ENCODE measurements at regions not wholly inside any gene's neighbourhood (a gene's known extent, or its start where the extent isn't known, plus 50 kb on each side); places are given as distances from the start of the nearest gene placed in this dataset.
"Not testable (repeated sequence)": the region's sequence is repeated elsewhere in the genome, so short reads cannot be mapped to it uniquely, and the experiment has no call there.

DNA sequence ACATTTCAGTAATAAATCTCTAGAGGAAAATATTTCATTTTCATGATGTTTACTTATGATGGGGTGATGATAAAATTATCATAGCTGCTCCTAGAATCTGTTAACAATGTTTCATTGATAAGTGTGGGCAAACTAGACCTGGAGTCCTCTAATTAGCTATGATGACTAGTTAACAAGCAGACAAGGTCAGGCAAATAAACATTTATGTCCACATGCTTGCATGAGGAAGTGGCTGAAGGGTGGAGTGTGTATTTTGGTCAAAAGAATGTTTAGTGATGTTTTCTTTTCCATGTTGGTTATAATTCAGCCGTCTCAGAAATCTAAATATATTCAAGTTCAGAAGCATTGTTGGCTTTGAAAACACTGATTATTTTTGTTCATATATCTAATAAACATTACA is 99.9 kb upstream of the FN1 start:
- H3K9me3 Mint-ChIP-seq, result peaks cover 9% of the 10 kb centered on the region
- no peaks in the 10 kb centered on the region for H3K4me1 Mint-ChIP-seq
- TF ChIP-seq, protein P1, sequence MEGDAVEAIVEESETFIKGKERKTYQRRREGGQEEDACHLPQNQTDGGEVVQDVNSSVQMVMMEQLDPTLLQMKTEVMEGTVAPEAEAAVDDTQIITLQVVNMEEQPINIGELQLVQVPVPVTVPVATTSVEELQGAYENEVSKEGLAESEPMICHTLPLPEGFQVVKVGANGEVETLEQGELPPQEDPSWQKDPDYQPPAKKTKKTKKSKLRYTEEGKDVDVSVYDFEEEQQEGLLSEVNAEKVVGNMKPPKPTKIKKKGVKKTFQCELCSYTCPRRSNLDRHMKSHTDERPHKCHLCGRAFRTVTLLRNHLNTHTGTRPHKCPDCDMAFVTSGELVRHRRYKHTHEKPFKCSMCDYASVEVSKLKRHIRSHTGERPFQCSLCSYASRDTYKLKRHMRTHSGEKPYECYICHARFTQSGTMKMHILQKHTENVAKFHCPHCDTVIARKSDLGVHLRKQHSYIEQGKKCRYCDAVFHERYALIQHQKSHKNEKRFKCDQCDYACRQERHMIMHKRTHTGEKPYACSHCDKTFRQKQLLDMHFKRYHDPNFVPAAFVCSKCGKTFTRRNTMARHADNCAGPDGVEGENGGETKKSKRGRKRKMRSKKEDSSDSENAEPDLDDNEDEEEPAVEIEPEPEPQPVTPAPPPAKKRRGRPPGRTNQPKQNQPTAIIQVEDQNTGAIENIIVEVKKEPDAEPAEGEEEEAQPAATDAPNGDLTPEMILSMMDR (IDR thresholded peaks at IDR 0.05), result no peak
- H3K27ac Mint-ChIP-seq, result no peak overlapping the region
- no peak for DNase-seq
- peaks cover 2% of the 10 kb centered on the region for H3K27me3 Mint-ChIP-seq (ENCODE audit: low read depth, poor library complexity)
- H3K4me3 Mint-ChIP-seq, result no peak overlapping the region
- H3K36me3 Mint-ChIP-seq (ENCODE audit: low read depth), result peaks cover 6% of the 10 kb centered on the region

DNA sequence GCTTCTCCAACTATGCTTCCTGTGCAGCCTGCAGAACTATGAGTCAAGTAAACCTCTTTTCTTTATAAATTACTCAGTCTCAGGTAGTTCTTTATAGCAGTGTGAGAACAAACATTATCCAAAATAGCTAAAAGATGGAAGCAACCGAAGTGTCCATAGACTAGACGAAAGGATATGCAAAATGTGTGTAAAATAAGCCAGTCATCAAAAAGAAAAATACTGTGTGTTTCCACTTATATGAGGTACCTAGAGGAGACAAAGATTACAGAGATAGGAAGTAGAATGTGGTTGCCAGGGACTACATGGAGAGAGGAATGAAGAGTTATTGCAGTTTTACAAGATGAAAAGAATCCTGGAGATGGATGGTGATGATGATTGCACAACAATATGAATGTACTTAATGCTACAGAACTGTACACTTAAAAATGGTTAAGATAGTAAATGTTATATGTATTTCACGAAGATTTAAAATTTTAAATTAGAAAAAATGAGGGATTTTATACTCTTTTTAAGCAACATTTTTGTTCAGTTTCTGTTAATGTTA is 99.3 kb upstream of the FN1 start:
- Mint-ChIP-seq H3K4me1 (no peaks in the 10 kb centered on the region), H3K27me3 (ENCODE audit: low read depth, poor library complexity) (peaks cover 2% of the 10 kb centered on the region), H3K27ac (no peak overlapping the region), H3K36me3 (ENCODE audit: low read depth) (peaks cover 6% of the 10 kb centered on the region), H3K9me3 (peaks cover 9% of the 10 kb centered on the region), H3K4me3 (no peak overlapping the region)
- DNase-seq, result no peak
- TF ChIP-seq, protein P1 (IDR thresholded peaks at IDR 0.05), result no peak

DNA sequence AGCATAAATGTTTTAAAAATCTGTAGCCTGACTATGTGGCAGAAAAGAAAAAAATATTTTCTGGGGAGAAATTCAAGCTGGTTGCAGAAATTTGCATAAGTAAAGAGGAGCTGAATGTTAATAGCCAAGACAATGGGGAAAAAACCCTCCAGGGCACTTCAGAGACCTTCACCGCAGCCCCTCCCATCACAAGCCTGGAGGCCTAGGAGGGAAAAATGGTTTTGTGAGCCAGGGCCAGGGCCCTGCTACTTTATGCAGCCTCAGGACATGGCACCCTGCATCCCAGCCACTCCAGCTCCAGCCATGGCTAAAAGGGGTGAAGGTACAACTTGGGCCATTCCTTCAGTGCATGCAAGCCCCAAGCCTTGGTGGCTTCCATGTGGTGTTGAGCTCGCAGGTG is 97.8 kb upstream of the FN1 start:
- H3K4me1 Mint-ChIP-seq; DNase-seq; H3K9me3 Mint-ChIP-seq; H3K27me3 Mint-ChIP-seq (ENCODE audit: low read depth, poor library complexity); H3K36me3 Mint-ChIP-seq (ENCODE audit: low read depth); H3K4me3 Mint-ChIP-seq; H3K27ac Mint-ChIP-seq: not testable (repeated sequence)

DNA sequence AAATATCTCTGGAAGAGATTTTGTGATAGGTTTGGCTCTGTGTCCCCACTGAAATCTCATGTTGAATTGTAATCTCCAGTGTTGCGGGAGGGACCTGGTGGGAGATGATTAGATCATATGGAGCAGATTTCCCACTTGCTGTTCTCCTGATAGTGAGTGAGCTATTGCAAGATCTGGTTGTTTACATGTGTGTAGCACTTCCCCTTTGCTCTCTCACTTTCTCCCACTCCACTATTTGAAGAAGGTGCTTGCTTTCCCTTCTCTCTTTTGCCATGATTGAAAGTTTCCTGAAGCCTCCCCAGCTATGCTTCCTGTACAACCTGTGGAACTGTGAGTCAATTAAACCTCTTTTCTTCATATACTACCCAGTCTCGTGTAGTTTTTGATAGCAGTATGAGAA is 97.0 kb upstream of the FN1 start:
- H3K36me3 Mint-ChIP-seq (ENCODE audit: low read depth), result peaks cover 6% of the 10 kb centered on the region
- no peak for DNase-seq
- no peaks in the 10 kb centered on the region for H3K4me1 Mint-ChIP-seq
- H3K27ac Mint-ChIP-seq, result no peak overlapping the region
- peaks cover 9% of the 10 kb centered on the region for H3K9me3 Mint-ChIP-seq
- H3K27me3 Mint-ChIP-seq (ENCODE audit: low read depth, poor library complexity), result peaks cover 2% of the 10 kb centered on the region
- TF ChIP-seq, protein P1 (IDR thresholded peaks at IDR 0.05), result no peak
- no peak overlapping the region for H3K4me3 Mint-ChIP-seq

DNA sequence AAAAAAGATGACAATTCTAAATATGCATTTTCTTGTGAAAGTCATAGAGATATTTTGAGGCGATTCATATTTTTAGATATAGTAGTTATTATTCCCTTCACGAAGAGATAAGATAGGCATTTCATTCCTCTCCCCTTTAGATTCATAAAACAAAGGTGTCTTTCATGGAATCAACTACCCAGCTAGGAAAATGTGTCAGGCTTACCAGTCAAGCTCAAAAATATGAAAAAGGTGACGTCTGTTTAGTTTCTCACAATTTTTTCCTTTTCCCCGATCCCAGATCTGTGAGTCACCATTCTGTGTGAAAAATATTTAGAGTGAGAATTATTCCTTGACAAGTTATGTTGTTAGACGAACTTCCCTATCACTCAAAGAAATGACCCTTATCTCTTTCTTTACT is 95.4 kb upstream of the FN1 start:
- Mint-ChIP-seq H3K36me3 (ENCODE audit: low read depth) (peaks cover 6% of the 10 kb centered on the region), H3K4me1 (no peaks in the 10 kb centered on the region), H3K9me3 (peaks cover 9% of the 10 kb centered on the region), H3K4me3 (no peak overlapping the region), H3K27ac (no peak overlapping the region), H3K27me3 (ENCODE audit: low read depth, poor library complexity) (no peaks in the 10 kb centered on the region)
- TF ChIP-seq, protein P1 (IDR thresholded peaks at IDR 0.05), result no peak
- no peak for DNase-seq

DNA sequence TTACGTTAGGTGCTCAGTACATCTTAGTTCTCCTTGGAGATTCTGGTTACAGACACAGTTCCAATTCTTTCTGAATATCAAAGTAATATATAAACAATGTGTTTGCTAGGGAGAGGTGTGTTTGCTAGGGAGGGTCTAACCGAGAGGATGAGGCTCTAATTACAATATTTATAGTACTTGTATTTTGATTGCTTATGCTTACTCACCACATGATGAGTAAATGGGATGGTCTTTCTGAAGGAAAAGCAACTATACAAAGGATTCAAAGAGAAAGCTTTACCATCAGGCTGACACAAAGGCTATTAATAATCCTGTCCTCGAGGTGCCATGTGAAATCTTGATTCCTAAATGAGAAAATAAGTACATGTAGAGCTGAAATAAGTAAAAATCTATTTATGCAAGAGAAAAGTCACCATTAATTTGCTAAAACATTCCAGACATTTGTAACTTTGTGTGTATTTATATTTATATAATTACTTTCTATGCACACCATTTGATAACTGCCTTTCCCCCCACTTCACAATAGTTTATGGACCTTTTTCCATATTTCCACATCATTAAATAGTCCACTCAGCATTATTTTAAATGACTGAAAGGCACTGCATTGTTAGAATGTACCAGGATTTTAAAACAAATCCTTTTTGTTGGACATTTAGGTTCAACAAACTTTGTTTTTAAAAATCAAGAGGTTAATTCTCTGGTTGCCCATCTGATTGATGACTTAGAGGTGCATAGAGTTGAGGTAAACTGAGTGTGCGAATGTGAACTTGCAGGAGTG is 94.5 kb upstream of the FN1 start:
- TF ChIP-seq, protein P1 (IDR thresholded peaks at IDR 0.05), result no peak
- Mint-ChIP-seq H3K4me3 (no peak overlapping the region), H3K36me3 (ENCODE audit: low read depth) (peaks cover 6% of the 10 kb centered on the region), H3K4me1 (no peaks in the 10 kb centered on the region), H3K27me3 (ENCODE audit: low read depth, poor library complexity) (no peaks in the 10 kb centered on the region), H3K9me3 (peaks cover 9% of the 10 kb centered on the region), H3K27ac (no peak overlapping the region)
- no peak for DNase-seq

All from nephron progenitor cell (in vitro differentiated cells).